ENCODE measurements at regions not wholly inside any gene's neighbourhood (a gene's known extent, or its start where the extent isn't known, plus 50 kb on each side); places are given as distances from the start of the nearest gene placed in this dataset.

DNA sequence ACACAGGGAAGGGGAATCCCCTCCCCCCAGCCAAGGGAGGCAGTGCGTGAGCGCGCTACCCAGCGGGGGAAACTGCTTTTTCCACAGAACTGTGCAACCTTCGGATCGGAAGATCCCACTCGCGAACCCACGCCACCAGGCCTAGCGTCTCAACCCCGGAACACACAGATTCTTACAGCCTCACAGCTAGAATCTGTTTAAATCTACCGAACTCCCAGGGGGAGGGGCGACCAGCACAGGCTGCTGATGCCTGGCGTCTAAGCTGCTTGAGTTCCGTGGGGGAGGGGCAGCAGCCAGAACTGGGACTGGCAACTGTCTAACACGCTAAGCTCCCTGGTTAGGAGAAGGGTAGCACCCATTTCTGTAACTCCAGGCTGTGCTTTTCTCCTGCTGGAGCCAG is 217.3 kb upstream of the TENT5A start:
- Histone ChIP-seq H2BK20ac (ENCODE audit: low read length) (peak overlapping the region; percentile 21; the same call in 1 of the 2 replicates), H3K4ac (replicated peaks; ENCODE audit: insufficient read length, low read depth, low read length) (no peak overlapping the region), H3K27ac (ENCODE audit: low read depth, low read length) (no peak overlapping the region), H2BK12ac (ENCODE audit: low read depth, low read length) (peak overlapping the region; percentile 81), H2BK15ac (ENCODE audit: low read length) (peak overlapping the region; percentile 83; the same call in 1 of the 2 replicates), H2AFZ (ENCODE audit: low read length) (peak overlapping the region; percentile 59), H3K4me1 (replicated peaks in 1 of 4; ENCODE audit: control insufficient read depth in 3 of 4, insufficient read depth in 4 of 4, low read length in 3 of 4) (peaks cover 0 to 12% (median 4%) of the 10 kb centered on the region in 4 experiments; a peak in 6 of 7 replicates), H4K20me1 (replicated peaks in 1 of 2; ENCODE audit: control insufficient read depth in 1 of 2, insufficient read depth in 2 of 2, low read length in 2 of 2) (no peaks in the 10 kb centered on the region), H3K9me3 (ENCODE audit: insufficient read depth in 2 of 2, low read depth in 1 of 2, low read length in 1 of 2) (no peaks in the 10 kb centered on the region), H3K18ac (ENCODE audit: extremely low read depth, low read length) (peak overlapping the region; percentile 73), H2BK120ac (replicated peaks; ENCODE audit: low read depth, low read length) (peak overlapping the region; percentile 51), H4K5ac (ENCODE audit: insufficient read length, low read depth, low read length) (no peak overlapping the region), H3K23me2 (ENCODE audit: low read depth, low read length) (no peaks in the 10 kb centered on the region), H3K79me2 (ENCODE audit: control insufficient read depth in 1 of 2, insufficient read depth in 2 of 2, low read length in 2 of 2) (no peaks in the 10 kb centered on the region), H3K36me3 (ENCODE audit: control insufficient read depth in 2 of 4, insufficient read depth in 4 of 4, low read length in 3 of 4) (no peaks in the 10 kb centered on the region), H3K23ac (ENCODE audit: insufficient read length) (no peak overlapping the region), H3K79me1 (ENCODE audit: low read depth, low read length) (no peaks in the 10 kb centered on the region), H3K27me3 (replicated peaks in 1 of 4; ENCODE audit: control insufficient read depth in 3 of 4, extremely low read depth in 1 of 4, insufficient read depth in 3 of 4, low read length in 3 of 4) (no peaks in the 10 kb centered on the region), H2AK5ac (ENCODE audit: low read depth, low read length) (no peak overlapping the region), H3K4me2 (ENCODE audit: insufficient read depth in 1 of 2, low read depth in 2 of 2, low read length in 2 of 2) (peak overlapping the region; percentile 40 to 71), H3K4me3 (ENCODE audit: extremely low read depth in 1 of 4, insufficient read depth in 2 of 4, low read depth in 3 of 4, low read length in 4 of 4) (no peak overlapping the region; a peak in 1 of 8 replicates), H4K8ac (ENCODE audit: extremely low read depth, insufficient read depth, low read length) (no peak overlapping the region), H2BK5ac (ENCODE audit: low read depth, low read length) (peak overlapping the region; percentile 79; the same call in 1 of the 2 replicates), H4K91ac (replicated peaks; ENCODE audit: insufficient read length, low read length) (no peak overlapping the region), H3K14ac (ENCODE audit: insufficient read length) (no peak overlapping the region), H3K56ac (replicated peaks; ENCODE audit: insufficient read length, low read depth, low read length) (no peak overlapping the region), H3K9ac (replicated peaks in 1 of 4; ENCODE audit: extremely low read depth in 1 of 4, low read depth in 3 of 4, low read length in 3 of 4) (no peak overlapping the region; a peak in 1 of 7 replicates)
- CTCF ChIA-PET (ENCODE audit: partially characterized antibody) = no interaction called here
- peak; percentile 17 to 62 for DNase-seq (ENCODE audit: low read depth in 1 of 2, low spot score in 2 of 2)
- POLR2A ChIA-PET (ENCODE audit: partially characterized antibody) = no interaction called here
- no peak for FAIRE-seq
- TF ChIP-seq ASH2L (IDR thresholded peaks at IDR 0.05; ENCODE audit: low read length) (peak; percentile 89), RBBP5 (IDR thresholded peaks at IDR 0.05; ENCODE audit: borderline replicate concordance, low read depth, low read length) (peak; percentile 87; the same call in 1 of the 2 replicates), SIN3A (conservative IDR thresholded peaks at IDR 0.05 in 1 of 2, IDR thresholded peaks at IDR 0.05 in 1 of 2; ENCODE audit: low read depth in 1 of 2, low read length in 2 of 2) (no peak), SRF (IDR thresholded peaks at IDR 0.05; ENCODE audit: low read depth, low read length) (no peak), GABPA (IDR thresholded peaks at IDR 0.05; ENCODE audit: borderline replicate concordance, insufficient read depth, low read length) (no peak)
- 82% methylated on average over 16 of the region's 16 CpGs; no CpG with 5 or more reads in 1 of the 2 experiments for WGBS, 2 experiments (ENCODE audit: extremely low coverage in 1 of 2, insufficient coverage in 1 of 2, insufficient read length in 1 of 2, insufficient replicate concordance in 2 of 2, low coverage in 1 of 2, low lambda C conversion rate in 2 of 2, missing lambda C conversion rate in 1 of 2)

Data from H1 (cell line).